Stimulated activated CD8-positive, alpha-beta memory T cell treated with anti-CD3 and anti-CD28 coated beads, Interleukin-4, amount 100 ng/mL, for 1 hour (primary cell): ENCODE measurements at regions not wholly inside any gene's neighbourhood (a gene's known extent, or its start where the extent isn't known, plus 50 kb on each side); places are given as distances from the start of the nearest gene placed in this dataset.

Source experiments
- DNase-seq, 2 donors: peaks; one replicate each; pipeline ENCODE4 v3.0.0-alpha.2; 2020; ENCODE audit warnings: low read depth in 2 of 2, low spot score in 1 of 2

DNA sequence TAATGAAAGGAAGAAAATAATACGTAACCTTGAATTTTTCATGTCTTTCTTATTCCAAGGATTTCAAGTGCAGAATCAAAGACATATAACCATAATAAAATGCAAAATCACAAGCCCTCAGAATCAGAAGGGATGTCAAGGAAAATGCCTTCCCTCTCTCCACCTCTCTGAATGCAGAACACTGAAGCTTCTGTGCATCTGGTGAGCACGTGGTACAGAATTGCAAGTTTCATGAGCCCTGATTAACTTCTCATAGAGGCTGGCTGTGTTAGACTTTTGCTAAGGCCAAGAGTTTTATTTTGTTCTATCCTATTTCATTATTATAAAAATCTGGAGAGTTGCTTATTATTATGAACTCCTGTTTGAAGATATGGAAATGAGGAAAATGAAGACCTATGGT lies 533.7 kb upstream of the POM121L12 start:
- no peak for DNase-seq

DNA sequence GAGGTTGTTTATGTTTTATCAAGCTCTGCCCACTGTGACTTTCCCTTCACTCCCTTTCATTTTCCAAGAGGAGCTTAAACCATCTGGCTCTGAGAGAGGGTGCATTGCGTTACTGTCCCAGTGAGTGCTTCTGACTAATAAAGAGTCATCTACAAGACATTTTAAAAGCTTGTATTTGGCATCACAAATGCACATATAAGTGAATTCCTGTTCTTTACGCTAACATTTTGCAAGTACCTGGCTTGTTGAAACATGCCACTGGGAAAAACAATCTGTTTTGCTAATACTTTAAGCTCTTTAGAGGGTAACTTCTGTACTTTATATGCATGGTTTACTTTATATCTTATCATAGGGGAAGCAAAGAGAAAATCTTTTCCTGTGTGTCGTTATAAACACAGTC lies 534.6 kb upstream of the POM121L12 start:
- no peak for DNase-seq

GRCh38 chr7:52498366-52498765 lies 537.1 kb upstream of the POM121L12 start:
- DNase-seq, result no peak

DNA sequence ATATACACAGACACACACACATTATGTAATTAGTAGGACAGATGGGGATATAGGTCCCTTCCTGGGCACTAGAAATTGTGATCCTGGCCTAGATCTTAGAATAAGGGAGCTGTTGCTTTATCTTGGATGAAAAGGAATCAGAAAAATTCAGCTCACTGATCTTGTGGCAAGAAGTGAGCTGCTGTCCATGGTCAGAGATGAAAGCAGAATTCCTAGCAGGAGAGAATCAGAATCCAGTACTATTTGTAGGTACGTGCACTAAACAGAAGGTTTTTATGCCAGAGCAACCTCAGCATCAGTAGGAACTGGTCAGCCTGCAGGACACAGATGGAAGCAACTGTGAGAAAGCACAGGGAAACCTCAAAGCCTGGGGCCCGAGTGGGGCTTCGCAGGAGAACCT lies 549.2 kb upstream of the POM121L12 start:
- DNase-seq, result no peak

GRCh38 chr7:52482076-52482475 lies 553.4 kb upstream of the POM121L12 start:
- no peak for DNase-seq

DNA sequence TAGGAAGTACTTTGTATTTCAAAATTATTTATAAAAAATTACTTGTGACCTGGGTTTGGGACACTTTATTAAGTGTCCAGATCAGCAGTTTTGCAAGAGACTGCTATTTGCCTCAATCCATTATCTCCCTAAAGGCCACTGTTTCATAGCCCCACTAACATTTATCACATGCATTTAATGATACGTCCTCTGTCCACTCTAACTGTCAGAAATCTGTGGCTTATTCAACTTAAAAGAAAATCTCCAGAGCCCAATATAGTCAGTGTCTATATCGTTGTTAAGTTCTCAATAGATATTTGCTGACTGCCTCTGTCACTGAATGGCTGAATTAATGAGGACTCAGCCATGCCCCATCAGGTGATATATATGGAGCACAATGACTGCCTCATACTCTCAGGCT lies 553.9 kb upstream of the POM121L12 start:
- no peak for DNase-seq

DNA sequence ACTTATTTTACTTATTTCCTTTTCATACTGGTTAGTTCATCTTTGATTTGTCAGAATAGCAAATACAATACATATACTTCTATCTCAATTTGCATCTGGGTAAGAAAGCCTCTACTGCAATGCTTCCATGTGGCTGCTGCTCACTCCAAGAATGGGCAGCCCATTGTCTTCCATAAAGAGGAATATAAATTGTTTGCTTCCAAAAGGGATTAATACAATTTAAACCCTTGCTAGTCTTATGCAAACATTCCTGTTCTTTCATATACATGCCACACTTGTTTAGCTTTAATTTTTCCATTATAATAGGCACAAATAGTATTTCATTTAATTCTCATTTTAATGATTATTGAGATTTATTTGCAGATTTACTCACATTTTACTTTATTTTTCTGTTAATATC lies 555.4 kb upstream of the POM121L12 start:
- DNase-seq, result no peak

- no peak for DNase-seq
Measured at GRCh38 chr7:52475001-52475582, 560.3 kb upstream of the POM121L12 start.

- no peak for DNase-seq
Measured at GRCh38 chr7:52473756-52474155, 561.7 kb upstream of the POM121L12 start.

DNA sequence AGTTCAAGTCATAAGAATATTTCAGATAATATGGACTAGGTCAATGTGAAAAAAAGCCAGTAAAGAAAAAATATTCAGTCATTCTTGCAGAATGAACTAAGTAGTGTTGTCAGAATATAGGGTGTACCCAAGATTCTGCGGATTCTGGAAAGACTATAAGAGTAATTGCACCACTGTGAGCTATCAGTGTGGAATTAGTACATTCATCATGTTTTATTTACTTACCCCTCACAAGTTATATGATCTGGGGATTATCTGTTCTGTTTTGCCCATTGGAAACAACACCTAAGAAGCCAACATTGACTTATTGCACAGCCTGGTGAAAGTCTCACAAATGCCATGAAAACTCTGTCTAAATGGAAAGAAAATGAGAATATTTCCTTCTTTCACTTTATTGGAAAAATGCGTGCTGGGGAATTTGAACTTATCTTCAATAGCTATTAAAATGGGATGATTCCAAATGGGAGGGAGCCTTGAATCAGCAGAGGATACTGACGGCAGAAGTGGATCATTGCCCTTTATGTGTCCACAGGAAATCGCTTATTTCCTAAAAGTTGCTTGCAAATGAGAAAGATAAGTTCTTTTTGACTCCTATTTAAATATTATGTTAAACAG lies 563.3 kb upstream of the POM121L12 start:
- DNase-seq, result no peak

GRCh38 chr7:52465216-52465615 lies 570.2 kb upstream of the POM121L12 start:
- DNase-seq, result no peak

DNA sequence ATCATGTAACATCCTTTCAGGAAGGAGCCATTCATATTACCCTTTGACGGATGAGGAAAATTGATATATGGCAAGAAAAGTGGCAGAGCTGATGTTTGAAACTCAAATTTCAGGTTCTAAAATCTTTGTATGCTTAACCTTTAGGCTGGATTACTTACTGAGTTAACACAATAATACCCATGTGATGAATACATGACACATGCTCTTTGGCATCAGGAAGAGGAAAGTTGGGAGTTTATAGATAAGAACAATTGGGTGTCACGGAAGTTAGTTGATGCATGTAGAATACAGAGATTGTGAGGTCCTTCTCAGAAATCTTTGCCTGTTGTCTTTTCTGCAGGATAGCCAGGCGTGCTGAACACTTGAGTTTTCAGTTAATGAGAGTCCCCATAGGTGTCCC lies 572.1 kb upstream of the POM121L12 start:
- no peak for DNase-seq

DNA sequence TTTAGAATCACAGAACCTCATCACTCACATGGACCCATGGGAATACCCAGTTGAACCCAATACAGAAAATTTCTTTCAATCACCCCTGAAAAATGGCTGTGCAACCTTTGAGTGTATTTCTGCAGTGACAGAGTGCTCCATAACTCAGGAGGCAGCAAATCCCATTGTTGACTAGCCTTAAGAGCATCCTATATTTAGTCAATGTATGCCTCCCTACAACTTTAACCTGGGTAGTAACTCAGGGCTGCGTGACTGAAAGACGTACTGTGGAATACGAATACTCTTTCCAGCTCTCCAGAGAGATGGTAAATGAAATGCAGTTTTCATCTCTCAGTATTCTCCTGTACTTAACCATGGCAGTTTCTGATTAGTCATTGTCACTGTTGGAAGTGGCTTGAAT lies 573.0 kb upstream of the POM121L12 start:
- no peak for DNase-seq

DNA sequence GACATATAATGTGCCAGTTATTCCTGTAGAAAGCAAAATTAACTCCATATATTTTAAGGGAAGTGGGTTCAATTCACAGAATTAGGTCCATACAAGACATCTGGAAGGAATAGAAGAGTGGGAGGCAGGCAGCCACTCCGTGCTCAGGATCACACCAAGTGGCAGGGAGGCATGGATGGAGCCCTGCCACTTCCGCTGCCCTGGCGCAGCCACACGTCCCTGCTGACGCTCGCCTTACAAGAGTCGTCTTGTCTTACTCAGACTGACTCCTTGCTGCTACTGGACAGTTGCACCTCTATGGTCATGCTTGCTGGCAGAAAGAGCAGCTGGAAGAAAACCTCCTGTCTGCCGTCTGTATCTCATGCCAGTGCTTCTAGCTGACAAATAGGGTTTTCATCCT lies 579.9 kb upstream of the POM121L12 start:
- no peak for DNase-seq

DNA sequence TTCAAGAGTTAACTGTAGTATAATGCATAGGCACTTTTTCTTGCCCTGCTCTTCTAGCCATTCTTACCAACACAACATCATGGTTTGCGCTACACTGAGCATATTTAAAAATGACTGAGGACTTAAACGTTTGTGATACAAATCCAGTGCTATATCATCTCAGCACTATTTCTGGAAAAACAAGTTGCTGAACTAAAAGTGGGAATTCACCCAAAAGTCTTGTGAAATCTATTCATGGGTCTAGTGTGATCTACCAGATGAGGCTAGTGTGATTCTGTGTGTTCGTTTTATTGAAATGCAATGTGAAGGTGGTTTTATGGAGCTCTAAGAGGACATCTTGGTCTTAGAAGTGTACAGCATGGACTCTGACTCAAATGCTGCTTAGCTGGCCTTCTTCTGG lies 584.6 kb upstream of the POM121L12 start:
- no peak for DNase-seq

- no peak for DNase-seq
Measured at GRCh38 chr7:52447581-52448180, 587.8 kb upstream of the POM121L12 start.

DNA sequence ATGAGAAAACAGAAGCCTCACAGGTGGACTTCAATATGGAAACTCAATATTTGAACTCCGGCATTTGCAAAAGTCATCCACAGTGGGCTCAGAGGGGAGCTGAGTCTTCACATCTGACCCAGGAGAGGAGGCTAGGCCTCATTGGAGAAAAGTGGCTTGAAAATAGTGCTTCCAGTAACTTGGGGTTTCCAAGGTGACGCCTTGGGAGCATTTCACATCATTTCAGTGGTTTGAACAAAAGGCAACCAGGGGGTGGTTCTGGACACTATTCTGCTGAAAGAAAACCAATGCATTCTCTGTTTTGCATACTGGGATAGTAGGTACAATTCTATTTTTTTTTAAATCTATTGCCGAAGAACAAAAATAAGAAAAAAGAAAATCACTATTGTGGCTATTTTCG lies 599.2 kb upstream of the POM121L12 start:
- no peak for DNase-seq

GRCh38 chr7:52431082-52431815 lies 604.2 kb upstream of the POM121L12 start:
- DNase-seq, result no peak

- DNase-seq, result no peak
Measured at GRCh38 chr7:52423251-52423650, 612.2 kb upstream of the POM121L12 start.

- DNase-seq, result no peak
Measured at GRCh38 chr7:52413051-52413450, 622.4 kb upstream of the POM121L12 start.

DNA sequence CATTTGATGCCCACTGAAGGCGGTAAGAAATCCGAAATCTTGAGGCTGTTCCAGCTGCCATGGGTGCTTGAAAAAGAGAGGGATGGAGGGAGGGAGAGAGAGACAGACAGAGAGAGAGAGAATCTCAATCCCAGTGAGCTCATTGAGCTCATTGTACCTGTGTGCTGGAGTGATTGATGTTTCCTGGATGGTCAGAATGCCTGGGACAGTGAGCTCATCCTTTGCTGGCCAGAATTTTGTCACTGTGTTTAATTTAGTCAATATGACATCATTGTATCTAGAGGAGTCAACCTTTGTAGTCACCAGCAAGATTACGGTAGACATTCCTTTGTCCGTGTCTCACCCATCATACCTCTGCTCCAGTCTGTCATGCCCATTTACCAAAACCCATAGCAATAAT lies 625.4 kb upstream of the POM121L12 start:
- DNase-seq, result no peak

GRCh38 chr7:52406808-52407207 lies 628.6 kb upstream of the POM121L12 start:
- DNase-seq, result no peak
